MM.1S (cell line): ENCODE measurements at regions not wholly inside any gene's neighbourhood (a gene's known extent, or its start where the extent isn't known, plus 50 kb on each side); places are given as distances from the start of the nearest gene placed in this dataset.
"Not testable (repeated sequence)": the region's sequence is repeated elsewhere in the genome, so short reads cannot be mapped to it uniquely, and the experiment has no call there.

Experiments used
- DNase-seq: peaks from one replicate; pipeline ENCODE4 v3.0.0-alpha.2; 2015
- H2AFZ ChIP-seq: fragments of 300-600 bp; sonication (generic); 2 replicates; pipeline ENCODE4 v1.6.0; 2016; ENCODE audit warnings: antibody characterized with exemption, low read length
- H3F3A ChIP-seq: fragments of 300-600 bp; sonication (generic); 2 replicates; pipeline ENCODE4 v1.6.1; 2016; ENCODE audit warnings: mild to moderate bottlenecking, antibody characterized with exemption, low read length, moderate library complexity, mixed read lengths; ENCODE audit not compliant: insufficient read depth
- H3K27ac ChIP-seq: fragments of 300-600 bp; sonication (generic); 2 replicates; pipeline ENCODE4 v1.5.1; 2016; ENCODE audit warnings: mild to moderate bottlenecking, low read length
- H3K27me3 ChIP-seq: fragments of 300-600 bp; sonication (generic); replicated peaks from 2 replicates; pipeline ENCODE4 v1.6.0; 2016; ENCODE audit warnings: low read length; ENCODE audit not compliant: insufficient read depth
- H3K36me3 ChIP-seq: fragments of 300-600 bp; sonication (generic); replicated peaks from 2 replicates; pipeline ENCODE4 v1.6.1; 2016; ENCODE audit warnings: mild to moderate bottlenecking, low read length, mixed read lengths; ENCODE audit not compliant: insufficient read depth
- H3K4me1 ChIP-seq: fragments of 300-600 bp; sonication (generic); 2 replicates; pipeline ENCODE4 v1.6.1; 2016; ENCODE audit warnings: low read length, mixed read lengths
- H3K4me2 ChIP-seq: fragments of 300-600 bp; sonication (generic); 2 replicates; pipeline ENCODE4 v1.6.0; 2016; ENCODE audit warnings: low read depth, low read length
- H3K4me3 ChIP-seq: fragments of 300-600 bp; sonication (generic); 2 replicates; pipeline ENCODE4 v1.5.1; 2016; ENCODE audit warnings: low read length, mixed read lengths
- H3K79me2 ChIP-seq: fragments of 300-600 bp; sonication (generic); 2 replicates; pipeline ENCODE4 v1.6.1; 2016; ENCODE audit warnings: mixed run types, low read length, mixed read lengths
- H3K9ac ChIP-seq: fragments of 300-600 bp; sonication (generic); 2 replicates; pipeline ENCODE4 v1.6.1; 2016; ENCODE audit warnings: low read length, mixed read lengths
- H3K9me2 ChIP-seq: fragments of 300-600 bp; sonication (generic); replicated peaks from 2 replicates; pipeline ENCODE4 v1.6.1; 2016; ENCODE audit warnings: mild to moderate bottlenecking, low read length, mixed read lengths; ENCODE audit not compliant: insufficient read depth
- H3K9me3 ChIP-seq: fragments of 300-600 bp; sonication (generic); replicated peaks from 2 replicates; pipeline ENCODE4 v1.6.1; 2016; ENCODE audit warnings: mild to moderate bottlenecking, low read length, mixed read lengths; ENCODE audit not compliant: insufficient read depth
- H4K20me1 ChIP-seq: fragments of 300-600 bp; sonication (generic); 2 replicates; pipeline ENCODE4 v1.6.1; 2016; ENCODE audit warnings: mild to moderate bottlenecking, low read length, moderate library complexity, mixed read lengths; ENCODE audit not compliant: insufficient read depth
- CTCF ChIP-seq: fragments of 300-600 bp; sonication (generic); IDR thresholded peaks from 2 replicates; pipeline ENCODE4 v1.5.1; 2016; ENCODE audit warnings: antibody characterized with exemption, low read length, mixed read lengths

DNA sequence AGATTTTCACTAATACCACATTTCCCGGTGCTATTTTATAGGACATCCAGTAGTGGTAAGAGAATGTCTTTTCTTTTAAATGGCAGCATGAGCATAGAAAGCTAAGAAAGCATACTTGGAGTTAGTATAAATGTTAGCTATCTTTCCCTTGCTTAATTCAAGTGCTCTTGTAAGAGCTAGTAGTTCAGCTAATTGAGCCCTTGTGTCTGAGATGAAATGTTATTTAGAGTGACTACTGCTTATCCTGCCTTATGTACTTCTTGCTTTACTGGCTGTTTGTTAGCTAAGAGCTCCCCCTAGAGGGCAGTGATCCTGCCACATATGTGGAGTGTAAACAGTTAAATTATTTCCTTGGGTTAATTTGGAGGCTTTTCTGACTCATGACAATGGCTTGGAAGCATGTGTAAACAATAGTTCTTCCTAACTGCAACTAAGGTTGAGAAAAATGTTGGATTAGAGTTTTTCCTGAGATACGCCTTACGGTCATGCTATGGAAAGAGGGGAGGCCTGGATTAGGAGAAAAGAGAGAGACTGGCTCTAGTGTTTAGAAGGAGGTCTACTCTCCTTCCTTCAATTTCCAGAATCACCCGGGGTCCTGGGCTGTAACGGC lies 162.5 kb upstream of the TGIF2LX start:
- H3K79me2 ChIP-seq, H3K4me1 ChIP-seq, H3K27me3 ChIP-seq, H3K9ac ChIP-seq, H3K9me2 ChIP-seq, H3K9me3 ChIP-seq, H3K4me3 ChIP-seq, DNase-seq, H4K20me1 ChIP-seq, H3K4me2 ChIP-seq, H3K27ac ChIP-seq, H2AFZ ChIP-seq, H3F3A ChIP-seq, H3K36me3 ChIP-seq: not testable (repeated sequence)
- TF ChIP-seq CTCF = peak; percentile 23

GRCh38 chrX:89771639-89772038 lies 150.1 kb upstream of the TGIF2LX start:
- H3K36me3 ChIP-seq, H3K9me2 ChIP-seq, H3K9me3 ChIP-seq: not testable (repeated sequence)

DNA sequence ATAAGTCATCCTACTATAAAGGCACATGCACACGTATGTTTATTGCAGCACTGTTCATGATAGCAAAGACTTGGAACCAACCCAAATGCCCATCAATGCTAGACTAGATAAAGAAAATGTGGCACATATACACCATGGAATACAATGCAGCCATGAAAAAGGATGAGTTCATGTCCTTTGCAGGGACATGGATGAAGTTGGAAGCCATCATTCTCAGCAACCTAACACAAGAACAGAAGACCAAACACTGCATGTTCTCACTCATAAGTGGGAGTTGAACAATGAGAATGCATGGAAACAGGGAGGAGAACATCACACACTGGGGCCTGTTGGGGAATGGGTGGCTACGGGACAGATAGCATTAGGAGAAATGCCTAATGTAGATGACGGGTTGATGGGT lies 110.3 kb upstream of the TGIF2LX start:
- not testable (repeated sequence) for H3K4me1 ChIP-seq, H3K27ac ChIP-seq, H3F3A ChIP-seq, H3K4me3 ChIP-seq, H3K9me2 ChIP-seq, DNase-seq, H3K9ac ChIP-seq, H3K36me3 ChIP-seq, H3K9me3 ChIP-seq, H3K27me3 ChIP-seq, H2AFZ ChIP-seq, H4K20me1 ChIP-seq, H3K4me2 ChIP-seq, H3K79me2 ChIP-seq

More at GRCh38 chrX:89771639-89772038, 150.1 kb upstream of the TGIF2LX start:
- H3K79me2 ChIP-seq, H3K27me3 ChIP-seq, H4K20me1 ChIP-seq, H3K4me3 ChIP-seq, H3K9ac ChIP-seq, H3K27ac ChIP-seq, H3F3A ChIP-seq, H3K4me2 ChIP-seq, H3K4me1 ChIP-seq, H2AFZ ChIP-seq, DNase-seq: not testable (repeated sequence)

- H3K27ac ChIP-seq, H3K27me3 ChIP-seq, H3K4me1 ChIP-seq, H3K9me2 ChIP-seq, H3K4me3 ChIP-seq, H3K36me3 ChIP-seq, DNase-seq, H3K9ac ChIP-seq, H2AFZ ChIP-seq, H3F3A ChIP-seq, H4K20me1 ChIP-seq, H3K9me3 ChIP-seq, H3K4me2 ChIP-seq, H3K79me2 ChIP-seq: not testable (repeated sequence)
Measured at GRCh38 chrX:89839723-89840122, 82.0 kb upstream of the TGIF2LX start.

- not testable (repeated sequence) for H3K9ac ChIP-seq, H3K79me2 ChIP-seq, H3K27me3 ChIP-seq, H3K4me1 ChIP-seq, H3K9me2 ChIP-seq, H3K4me3 ChIP-seq, H3K36me3 ChIP-seq, H2AFZ ChIP-seq, H3K4me2 ChIP-seq, H3F3A ChIP-seq, H3K27ac ChIP-seq, H3K9me3 ChIP-seq, H4K20me1 ChIP-seq
- peak; percentile 69 for DNase-seq
- TF ChIP-seq CTCF = peak; percentile 40
Measured at GRCh38 chrX:89871662-89872061, 50.0 kb upstream of the TGIF2LX start.
